Spleen (tissue), 7 donors: ENCODE measurements at regions not wholly inside any gene's neighbourhood (a gene's known extent, or its start where the extent isn't known, plus 50 kb on each side); places are given as distances from the start of the nearest gene placed in this dataset.

ENCODE experiments used
- CTCF ChIP-seq, 11 experiments: fragments of 200-600 bp in 7 of 11; fragments of 450-650 bp in 4 of 11; sonication (generic) in 4 of 11; IDR thresholded peaks in 8 of 11; conservative IDR thresholded peaks in 3 of 11; 1 replicate in 7 of 11; 2 replicates in 4 of 11; pipeline versions ENCODE4 v1.4.0 to v1.8.0; 2016 to 2021; ENCODE audit warnings: antibody characterized with exemption in 11 of 11, inconsistent platforms in 4 of 11, mild to moderate bottlenecking in 1 of 11
- POLR2A ChIP-seq, 3 donors: fragments of 450-650 bp; IDR thresholded peaks; one replicate each; pipeline ENCODE4 v1.5.1; 2017; ENCODE audit warnings: antibody characterized with exemption in 3 of 3, mild to moderate bottlenecking in 1 of 3
- POLR2AphosphoS5 ChIP-seq, 3 donors: sonication (generic); formaldehyde crosslinking; IDR thresholded peaks; one replicate each; pipeline ENCODE4 v1.5.1; 2017; ENCODE audit warnings: antibody characterized with exemption in 3 of 3
- donor health status: DM: no; HTN: no; CAD: no; lungs with moderate emphysema.
- donor health status: DM: no; HTN: no; CAD: no.
- donor health status: DM: no; HTN: no; CAD: no.

- TF ChIP-seq CTCF (IDR thresholded peaks at IDR 0.05 in 8 of 11, conservative IDR thresholded peaks at IDR 0.05 in 3 of 11) (no peak), POLR2A (IDR thresholded peaks at IDR 0.05) (no peak), POLR2AphosphoS5 (IDR thresholded peaks at IDR 0.05) (no peak)
Observed at GRCh38 chr14:55909879-55910278, 208.3 kb upstream of the PELI2 start.
